Right atrium auricular region (tissue), 2 donors: ENCODE measurements at regions not wholly inside any gene's neighbourhood (a gene's known extent, or its start where the extent isn't known, plus 50 kb on each side); places are given as distances from the start of the nearest gene placed in this dataset.

Source experiments
- DNase-seq: peaks from one replicate; pipeline ENCODE4 v3.0.0-alpha.2; 2019; ENCODE audit warnings: low spot score
- H3K27ac ChIP-seq, 2 donors: fragments of 200-600 bp; sonication (generic); 1 replicate in 1 of 2; 2 replicates in 1 of 2; pipeline ENCODE4 v1.5.1; 2016 to 2019
- H3K27me3 ChIP-seq, 2 donors: fragments of 200-600 bp; sonication (generic); one replicate each; pipeline versions ENCODE4 v1.5.1 to v1.6.0; 2017 to 2019
- H3K36me3 ChIP-seq: fragments of 200-600 bp; sonication (generic); one replicate; pipeline ENCODE4 v1.5.1; 2016
- H3K4me1 ChIP-seq, 2 donors: fragments of 200-600 bp; sonication (generic); one replicate each; pipeline versions ENCODE4 v1.5.1 to v1.6.0; 2017 to 2019
- H3K4me3 ChIP-seq, 2 donors: fragments of 200-600 bp; sonication (generic); 1 replicate in 1 of 2; 2 replicates in 1 of 2; pipeline ENCODE4 v1.5.1; 2017 to 2019; ENCODE audit warnings: mild to moderate bottlenecking in 1 of 2, moderate library complexity in 1 of 2
- H3K9me3 ChIP-seq, 2 donors: fragments of 200-600 bp; sonication (generic); one replicate each; pipeline ENCODE4 v1.5.1; 2019
- CTCF ChIP-seq, 2 donors: fragments of 200-600 bp; sonication (generic); IDR thresholded peaks; one replicate each; pipeline ENCODE4 v1.5.1; 2019; ENCODE audit warnings: antibody characterized with exemption in 2 of 2

- H3K4me1 ChIP-seq = no peaks in the 10 kb centered on the region
- H3K9me3 ChIP-seq = peaks cover 0 to 18% of the 10 kb centered on the region in 2 donors
- no peak for DNase-seq
- no peaks in the 10 kb centered on the region for H3K27me3 ChIP-seq
- H3K4me3 ChIP-seq = no peak overlapping the region
- no peak overlapping the region for H3K27ac ChIP-seq
- no peaks in the 10 kb centered on the region for H3K36me3 ChIP-seq
- no peak for TF ChIP-seq CTCF (IDR thresholded peaks at IDR 0.05)
Measured at GRCh38 chr11:98842187-98842586, 178.6 kb upstream of the CNTN5 start.

- Histone ChIP-seq H3K27ac (no peak overlapping the region), H3K4me1 (no peaks in the 10 kb centered on the region), H3K9me3 (no peaks in the 10 kb centered on the region), H3K4me3 (no peak overlapping the region), H3K36me3 (no peaks in the 10 kb centered on the region), H3K27me3 (no peaks in the 10 kb centered on the region)
- TF ChIP-seq CTCF (IDR thresholded peaks at IDR 0.05) = no peak
- DNase-seq = no peak
Measured at GRCh38 chr11:98862169-98862568, 158.6 kb upstream of the CNTN5 start.

- no peak for TF ChIP-seq CTCF (IDR thresholded peaks at IDR 0.05)
- no peak overlapping the region for H3K4me3 ChIP-seq
- no peaks in the 10 kb centered on the region for H3K27me3 ChIP-seq
- H3K27ac ChIP-seq = no peak overlapping the region
- H3K36me3 ChIP-seq = no peaks in the 10 kb centered on the region
- no peak for DNase-seq
- no peaks in the 10 kb centered on the region for H3K9me3 ChIP-seq
- H3K4me1 ChIP-seq = no peaks in the 10 kb centered on the region
Measured at GRCh38 chr11:98871690-98872089, 149.1 kb upstream of the CNTN5 start.

- H3K9me3 ChIP-seq = no peaks in the 10 kb centered on the region
- no peaks in the 10 kb centered on the region for H3K4me1 ChIP-seq
- TF ChIP-seq CTCF (IDR thresholded peaks at IDR 0.05) = no peak
- no peak overlapping the region for H3K27ac ChIP-seq
- H3K27me3 ChIP-seq = no peaks in the 10 kb centered on the region
- no peak for DNase-seq
- H3K36me3 ChIP-seq = no peaks in the 10 kb centered on the region
- H3K4me3 ChIP-seq = no peak overlapping the region
Measured at GRCh38 chr11:98874050-98874449, 146.7 kb upstream of the CNTN5 start.

GRCh38 chr11:98895936-98896335 is 124.8 kb upstream of the CNTN5 start:
- Histone ChIP-seq H3K27me3 (no peaks in the 10 kb centered on the region), H3K36me3 (no peaks in the 10 kb centered on the region), H3K27ac (no peak overlapping the region), H3K4me1 (no peaks in the 10 kb centered on the region), H3K4me3 (no peak overlapping the region), H3K9me3 (no peaks in the 10 kb centered on the region)
- DNase-seq = no peak
- TF ChIP-seq CTCF (IDR thresholded peaks at IDR 0.05) = no peak

- no peak for DNase-seq
- no peaks in the 10 kb centered on the region for H3K36me3 ChIP-seq
- no peaks in the 10 kb centered on the region for H3K27me3 ChIP-seq
- H3K27ac ChIP-seq = no peak overlapping the region
- TF ChIP-seq CTCF (IDR thresholded peaks at IDR 0.05) = no peak
- no peaks in the 10 kb centered on the region for H3K4me1 ChIP-seq
- no peaks in the 10 kb centered on the region for H3K9me3 ChIP-seq
- no peak overlapping the region for H3K4me3 ChIP-seq
Measured at GRCh38 chr11:98940913-98941312, 79.8 kb upstream of the CNTN5 start.
